ENCODE measurements at regions not wholly inside any gene's neighbourhood (a gene's known extent, or its start where the extent isn't known, plus 50 kb on each side); places are given as distances from the start of the nearest gene placed in this dataset.
"Not testable (repeated sequence)": the region's sequence is repeated elsewhere in the genome, so short reads cannot be mapped to it uniquely, and the experiment has no call there.

GRCh38 chr3:14261229-14261628 lies 82.6 kb downstream of the LSM3 start:
- Histone ChIP-seq H3K36me3 (ENCODE audit: control insufficient read depth in 3 of 3, insufficient read depth in 3 of 3, low read length in 3 of 3) (no peaks in the 10 kb centered on the region), H3K4me1 (ENCODE audit: control insufficient read depth in 3 of 3, insufficient read depth in 3 of 3, low read length in 3 of 3) (peaks cover 3 to 13% (median 11%) of the 10 kb centered on the region in 3 donors)

GRCh38 chr3:14262212-14262611 lies 83.6 kb downstream of the LSM3 start:
- Histone ChIP-seq H3K9ac (ENCODE audit: low read depth in 1 of 3, low read length in 3 of 3) (no peak overlapping the region), H3K27me3 (ENCODE audit: control insufficient read depth in 3 of 3, insufficient read depth in 3 of 3, low read length in 3 of 3) (peaks cover 0 to 6% (median 0%) of the 10 kb centered on the region in 3 donors), H3K9me3 (ENCODE audit: control insufficient read depth in 3 of 3, low read length in 3 of 3) (no peaks in the 10 kb centered on the region), H3K4me3 (ENCODE audit: low read length in 3 of 3) (no peak overlapping the region), H3K27ac (ENCODE audit: low read depth, low read length) (no peak overlapping the region), H3K36me3 (ENCODE audit: control insufficient read depth in 3 of 3, insufficient read depth in 3 of 3, low read length in 3 of 3) (no peaks in the 10 kb centered on the region), H3K4me1 (ENCODE audit: control insufficient read depth in 3 of 3, insufficient read depth in 3 of 3, low read length in 3 of 3) (peaks cover 3 to 8% (median 3%) of the 10 kb centered on the region in 3 donors)

More at GRCh38 chr3:14261229-14261628, 82.6 kb downstream of the LSM3 start:
- H3K9me3 ChIP-seq (ENCODE audit: control insufficient read depth in 3 of 3, low read length in 3 of 3), result no peaks in the 10 kb centered on the region
- H3K9ac ChIP-seq (ENCODE audit: low read depth in 1 of 3, low read length in 3 of 3), result peak overlapping the region in 1 of 3 donors; percentile 50
- H3K4me3 ChIP-seq (ENCODE audit: low read length in 3 of 3), result peak overlapping the region in 1 of 3 donors; percentile 49
- H3K27me3 ChIP-seq (ENCODE audit: control insufficient read depth in 3 of 3, insufficient read depth in 3 of 3, low read length in 3 of 3), result peaks cover 0 to 6% (median 0%) of the 10 kb centered on the region in 3 donors
- H3K27ac ChIP-seq (ENCODE audit: low read depth, low read length), result no peak overlapping the region

DNA sequence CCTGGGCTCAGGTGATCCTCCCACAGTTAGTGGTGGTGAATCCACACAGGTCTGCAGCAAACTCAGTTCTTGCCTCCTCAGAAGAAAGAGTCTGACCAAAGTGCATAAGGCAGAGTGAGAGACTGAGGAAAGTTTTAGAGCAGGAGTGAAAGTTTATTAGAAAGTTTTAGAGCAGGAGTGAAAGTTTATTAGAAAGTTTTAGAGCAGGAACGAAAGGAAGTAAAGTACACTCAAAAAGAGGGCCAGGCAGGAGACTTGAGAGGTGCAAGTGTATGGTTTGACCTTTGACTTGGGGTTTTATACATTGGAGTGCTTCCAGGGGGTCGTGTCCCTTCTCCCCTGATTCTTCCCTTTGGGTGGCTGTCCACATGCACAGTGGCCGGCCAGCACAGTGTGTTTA lies 84.2 kb downstream of the LSM3 start:
- Histone ChIP-seq H3K27ac (ENCODE audit: low read depth, low read length) (no peak overlapping the region), H3K9me3 (ENCODE audit: control insufficient read depth in 3 of 3, low read length in 3 of 3) (no peaks in the 10 kb centered on the region), H3K9ac (ENCODE audit: low read depth in 1 of 3, low read length in 3 of 3) (no peak overlapping the region), H3K4me3 (ENCODE audit: low read length in 3 of 3) (no peak overlapping the region), H3K4me1 (ENCODE audit: control insufficient read depth in 3 of 3, insufficient read depth in 3 of 3, low read length in 3 of 3) (peaks cover 3 to 8% (median 3%) of the 10 kb centered on the region in 3 donors), H3K27me3 (ENCODE audit: control insufficient read depth in 3 of 3, insufficient read depth in 3 of 3, low read length in 3 of 3) (peaks cover 0 to 6% (median 0%) of the 10 kb centered on the region in 3 donors), H3K36me3 (ENCODE audit: control insufficient read depth in 3 of 3, insufficient read depth in 3 of 3, low read length in 3 of 3) (no peaks in the 10 kb centered on the region)

DNA sequence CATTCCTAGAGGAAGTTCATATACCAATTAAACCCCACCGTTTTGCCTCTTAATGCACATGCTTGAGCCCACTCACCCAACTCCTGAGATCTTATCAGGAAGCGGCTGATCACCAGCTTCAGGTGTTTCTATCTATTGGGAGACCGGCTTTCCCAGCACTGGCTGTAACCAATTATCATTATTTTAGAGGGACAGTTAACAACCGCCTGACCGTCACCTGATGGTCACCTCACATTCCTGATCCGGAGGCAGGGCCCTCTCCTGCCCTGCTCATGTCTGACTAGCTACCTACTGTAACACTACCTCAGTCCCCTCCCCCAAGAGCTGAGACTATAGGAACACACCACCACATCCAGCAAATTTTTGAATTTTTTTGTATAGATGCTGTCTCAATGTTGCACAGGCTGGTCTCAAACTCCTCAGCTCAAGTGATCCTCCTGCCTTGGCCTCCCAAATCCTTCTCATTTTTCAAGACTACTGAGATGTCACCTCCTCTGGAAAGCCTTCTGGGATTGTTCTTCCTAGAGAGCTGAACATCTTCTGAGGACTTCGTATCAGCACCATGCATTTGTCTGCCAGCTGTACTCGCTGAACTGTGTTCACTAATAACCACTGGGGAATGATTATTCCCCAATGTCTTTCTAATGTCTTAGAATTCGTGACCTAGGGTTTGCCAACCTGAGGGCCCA lies 84.8 kb downstream of the LSM3 start:
- Histone ChIP-seq H3K9me3 (ENCODE audit: control insufficient read depth in 3 of 3, low read length in 3 of 3) (no peaks in the 10 kb centered on the region), H3K9ac (ENCODE audit: low read depth in 1 of 3, low read length in 3 of 3) (no peak overlapping the region), H3K27me3 (ENCODE audit: control insufficient read depth in 3 of 3, insufficient read depth in 3 of 3, low read length in 3 of 3) (peaks cover 0 to 6% (median 0%) of the 10 kb centered on the region in 3 donors), H3K36me3 (ENCODE audit: control insufficient read depth in 3 of 3, insufficient read depth in 3 of 3, low read length in 3 of 3) (no peaks in the 10 kb centered on the region), H3K4me1 (ENCODE audit: control insufficient read depth in 3 of 3, insufficient read depth in 3 of 3, low read length in 3 of 3) (peaks cover 3 to 8% (median 3%) of the 10 kb centered on the region in 3 donors), H3K4me3 (ENCODE audit: low read length in 3 of 3) (no peak overlapping the region), H3K27ac (ENCODE audit: low read depth, low read length) (no peak overlapping the region)

DNA sequence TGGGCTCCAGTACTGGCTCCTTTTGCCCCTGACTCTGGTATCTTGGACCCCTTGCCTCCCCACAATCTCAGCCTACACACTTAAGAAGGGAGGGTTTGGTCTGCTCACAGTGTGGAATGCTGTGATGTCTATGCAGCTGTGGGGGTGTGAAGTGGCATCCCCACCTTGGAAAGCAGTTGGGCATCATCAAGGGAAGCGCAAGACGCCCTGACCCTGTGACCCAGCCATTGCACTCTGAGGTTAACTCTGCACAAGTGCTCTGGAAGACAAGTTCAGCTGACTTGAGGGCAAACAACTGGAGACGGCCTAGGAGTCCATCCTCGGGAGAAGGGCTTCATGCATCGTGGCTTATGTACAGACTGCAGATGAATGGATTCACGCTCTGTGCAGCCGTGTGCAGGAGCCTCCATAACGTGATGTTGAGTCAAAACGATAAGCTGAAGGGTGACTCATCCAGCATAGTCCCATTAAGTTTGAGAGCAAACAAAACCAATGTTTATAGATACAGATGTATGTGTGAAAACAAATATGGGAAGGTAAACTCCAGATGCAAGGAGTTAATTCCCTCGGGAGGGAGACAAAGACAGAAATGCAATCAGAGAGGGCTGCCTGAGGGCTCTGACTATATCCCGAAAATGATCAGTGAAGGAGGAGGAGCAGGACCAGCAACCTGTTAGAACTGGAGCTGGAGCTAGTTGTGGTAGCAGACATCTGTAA lies 86.8 kb downstream of the LSM3 start:
- Histone ChIP-seq H3K4me3 (ENCODE audit: low read length in 3 of 3) (no peak overlapping the region), H3K27me3 (ENCODE audit: control insufficient read depth in 3 of 3, insufficient read depth in 3 of 3, low read length in 3 of 3) (peaks cover 0 to 6% (median 0%) of the 10 kb centered on the region in 3 donors), H3K9me3 (ENCODE audit: control insufficient read depth in 3 of 3, low read length in 3 of 3) (no peaks in the 10 kb centered on the region), H3K36me3 (ENCODE audit: control insufficient read depth in 3 of 3, insufficient read depth in 3 of 3, low read length in 3 of 3) (no peaks in the 10 kb centered on the region), H3K4me1 (ENCODE audit: control insufficient read depth in 3 of 3, insufficient read depth in 3 of 3, low read length in 3 of 3) (peaks cover 3 to 8% (median 3%) of the 10 kb centered on the region in 3 donors), H3K27ac (ENCODE audit: low read depth, low read length) (no peak overlapping the region), H3K9ac (ENCODE audit: low read depth in 1 of 3, low read length in 3 of 3) (no peak overlapping the region)

DNA sequence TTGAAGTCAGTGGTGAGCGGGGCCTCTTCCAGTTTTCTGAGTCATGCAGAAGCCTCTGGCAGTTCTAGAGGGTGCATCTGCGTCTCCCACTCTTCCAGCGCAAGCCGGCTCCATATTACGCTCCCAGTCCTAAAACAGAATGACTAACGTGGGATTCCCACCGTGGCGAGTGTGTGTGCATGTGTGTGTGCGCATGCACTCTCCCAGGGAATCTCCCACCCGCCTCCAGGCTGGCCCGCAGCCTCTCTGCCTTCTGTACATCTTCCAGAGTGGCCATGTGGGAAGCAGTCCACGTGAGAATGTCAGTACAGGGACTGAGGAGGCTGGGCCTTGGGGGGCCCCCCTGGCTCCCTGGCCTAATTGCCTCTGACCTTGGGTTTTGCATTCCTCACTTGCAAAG lies 87.7 kb downstream of the LSM3 start:
- Histone ChIP-seq H3K9me3 (ENCODE audit: control insufficient read depth in 3 of 3, low read length in 3 of 3) (no peaks in the 10 kb centered on the region), H3K9ac (ENCODE audit: low read depth in 1 of 3, low read length in 3 of 3) (no peak overlapping the region), H3K4me3 (ENCODE audit: low read length in 3 of 3) (no peak overlapping the region), H3K27me3 (ENCODE audit: control insufficient read depth in 3 of 3, insufficient read depth in 3 of 3, low read length in 3 of 3) (peaks cover 0 to 6% (median 0%) of the 10 kb centered on the region in 3 donors), H3K27ac (ENCODE audit: low read depth, low read length) (no peak overlapping the region), H3K4me1 (ENCODE audit: control insufficient read depth in 3 of 3, insufficient read depth in 3 of 3, low read length in 3 of 3) (peaks cover 1 to 6% (median 2%) of the 10 kb centered on the region in 3 donors), H3K36me3 (ENCODE audit: control insufficient read depth in 3 of 3, insufficient read depth in 3 of 3, low read length in 3 of 3) (no peaks in the 10 kb centered on the region)

DNA sequence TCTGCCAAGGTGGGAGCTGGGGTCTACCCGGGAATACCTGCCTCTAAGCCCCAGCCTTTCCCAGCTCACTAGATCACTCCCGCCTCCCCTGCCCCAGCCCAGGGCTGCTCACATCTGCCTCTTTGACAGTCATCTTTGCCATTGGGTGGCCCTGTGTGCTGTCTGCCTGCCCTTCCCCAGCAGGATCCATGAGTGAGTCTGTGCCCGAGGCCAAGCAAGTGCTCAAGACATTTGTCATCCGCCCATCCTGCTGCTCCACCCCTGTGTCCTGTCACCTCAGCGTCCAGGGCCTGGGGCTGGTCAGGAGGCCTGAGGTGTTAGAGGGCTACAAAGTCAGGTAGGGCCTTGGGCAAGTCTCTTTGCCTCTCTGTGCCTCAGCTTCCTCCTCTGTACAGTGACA lies 89.4 kb downstream of the LSM3 start:
- H3K4me1 ChIP-seq (ENCODE audit: control insufficient read depth in 3 of 3, insufficient read depth in 3 of 3, low read length in 3 of 3), result no peaks in the 10 kb centered on the region
- no peaks in the 10 kb centered on the region for H3K36me3 ChIP-seq (ENCODE audit: control insufficient read depth in 3 of 3, insufficient read depth in 3 of 3, low read length in 3 of 3)
- H3K27ac ChIP-seq (ENCODE audit: low read depth, low read length), result no peak overlapping the region
- no peak overlapping the region for H3K9ac ChIP-seq (ENCODE audit: low read depth in 1 of 3, low read length in 3 of 3)
- no peak overlapping the region for H3K4me3 ChIP-seq (ENCODE audit: low read length in 3 of 3)
- peaks cover 0 to 6% (median 0%) of the 10 kb centered on the region in 3 donors for H3K27me3 ChIP-seq (ENCODE audit: control insufficient read depth in 3 of 3, insufficient read depth in 3 of 3, low read length in 3 of 3)
- H3K9me3 ChIP-seq (ENCODE audit: control insufficient read depth in 3 of 3, low read length in 3 of 3), result no peaks in the 10 kb centered on the region

DNA sequence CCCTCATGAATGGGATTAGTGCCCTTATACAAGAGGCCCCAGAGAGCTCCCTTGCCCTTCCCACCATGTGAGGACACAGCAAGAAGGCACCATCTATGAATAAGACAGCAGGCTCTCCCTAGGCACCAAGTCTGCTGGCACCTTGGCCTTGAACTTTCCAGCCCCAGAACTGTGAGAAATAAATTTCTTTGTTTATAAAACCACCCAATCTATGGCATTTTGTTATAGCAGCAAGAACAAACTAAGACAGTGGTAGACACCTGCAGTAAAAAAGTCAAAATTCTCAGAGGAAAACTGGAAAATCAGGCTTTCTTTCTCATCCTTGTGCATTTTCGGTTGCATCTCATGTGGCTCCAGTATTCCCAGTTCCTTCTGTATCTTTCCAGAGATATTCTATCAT lies 90.3 kb downstream of the LSM3 start:
- H3K36me3 ChIP-seq (ENCODE audit: control insufficient read depth in 3 of 3, insufficient read depth in 3 of 3, low read length in 3 of 3), result no peaks in the 10 kb centered on the region
- no peak overlapping the region for H3K4me3 ChIP-seq (ENCODE audit: low read length in 3 of 3)
- no peaks in the 10 kb centered on the region for H3K4me1 ChIP-seq (ENCODE audit: control insufficient read depth in 3 of 3, insufficient read depth in 3 of 3, low read length in 3 of 3)
- H3K27ac ChIP-seq (ENCODE audit: low read depth, low read length), result no peak overlapping the region
- no peak overlapping the region for H3K9ac ChIP-seq (ENCODE audit: low read depth in 1 of 3, low read length in 3 of 3)
- H3K9me3 ChIP-seq (ENCODE audit: control insufficient read depth in 3 of 3, low read length in 3 of 3), result no peaks in the 10 kb centered on the region
- H3K27me3 ChIP-seq (ENCODE audit: control insufficient read depth in 3 of 3, insufficient read depth in 3 of 3, low read length in 3 of 3), result peaks cover 0 to 6% (median 0%) of the 10 kb centered on the region in 3 donors

GRCh38 chr3:14272041-14272958 lies 93.7 kb downstream of the LSM3 start:
- not testable (repeated sequence) for H3K9me3 ChIP-seq (ENCODE audit: control insufficient read depth in 3 of 3, low read length in 3 of 3); H3K4me3 ChIP-seq (ENCODE audit: low read length in 3 of 3); H3K36me3 ChIP-seq (ENCODE audit: control insufficient read depth in 3 of 3, insufficient read depth in 3 of 3, low read length in 3 of 3); H3K4me1 ChIP-seq (ENCODE audit: control insufficient read depth in 3 of 3, insufficient read depth in 3 of 3, low read length in 3 of 3); H3K27me3 ChIP-seq (ENCODE audit: control insufficient read depth in 3 of 3, insufficient read depth in 3 of 3, low read length in 3 of 3); H3K27ac ChIP-seq (ENCODE audit: low read depth, low read length); H3K9ac ChIP-seq (ENCODE audit: low read depth in 1 of 3, low read length in 3 of 3)

Data from skeletal muscle tissue (tissue), 3 donors.